ENCODE measurements at regions not wholly inside any gene's neighbourhood (a gene's known extent, or its start where the extent isn't known, plus 50 kb on each side); places are given as distances from the start of the nearest gene placed in this dataset.
"Not testable (repeated sequence)": the region's sequence is repeated elsewhere in the genome, so short reads cannot be mapped to it uniquely, and the experiment has no call there.

DNA sequence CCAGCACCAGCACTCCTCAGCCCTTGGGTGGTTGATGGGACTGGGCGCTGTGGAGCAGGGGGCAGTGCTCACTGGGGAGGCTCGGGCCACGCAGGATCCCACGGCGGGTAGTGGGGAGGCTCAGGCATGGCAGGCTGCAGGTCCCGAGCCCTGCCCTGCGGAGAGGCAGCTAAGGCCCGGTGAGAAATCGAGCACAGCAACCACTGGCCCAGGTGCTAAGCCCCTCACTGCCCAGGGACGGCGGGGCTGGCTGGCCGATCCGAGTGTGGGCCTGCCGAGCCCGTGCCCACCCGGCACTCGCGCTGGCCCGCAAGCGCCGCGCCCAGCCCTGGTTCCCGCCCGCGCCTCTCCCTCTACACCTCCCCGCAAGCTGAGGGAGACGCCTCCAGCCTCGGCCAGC is 56.0 kb upstream of the ZNF195 start:
- no peak for DNase-seq

DNA sequence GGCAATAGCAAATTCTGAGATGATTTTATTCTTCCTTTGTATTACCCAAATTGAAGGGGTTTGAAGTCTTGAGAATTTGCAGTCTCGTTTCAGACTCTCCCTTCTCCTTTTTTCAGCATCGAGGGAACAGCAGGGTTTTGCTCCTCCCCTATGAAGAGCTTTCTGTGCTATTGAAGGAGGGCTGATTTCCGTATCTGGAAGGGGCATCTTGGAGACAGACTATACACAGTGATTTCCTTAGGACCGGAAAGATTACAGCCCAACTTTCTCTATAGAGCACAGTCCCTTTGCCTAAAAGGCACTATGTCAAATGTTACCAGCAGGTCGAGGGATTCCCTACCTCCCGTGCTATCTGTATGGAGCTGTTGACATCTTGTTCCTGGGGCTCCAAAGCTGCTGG is 50.2 kb upstream of the ZNF195 start:
- DNase-seq: not testable (repeated sequence)
